Activated T-helper 2 cell treated with anti-CD3 and anti-CD28 coated beads, Interferon-gamma antibody, Interleukin-2, Interleukin-4, amounts not matched to agents 10 μg/mL and 5 μg/mL and 100 μg/mL, durations not matched to agents 14 hours and 24 hours and 36 hours (primary cell): ENCODE measurements at regions not wholly inside any gene's neighbourhood (a gene's known extent, or its start where the extent isn't known, plus 50 kb on each side); places are given as distances from the start of the nearest gene placed in this dataset.

Source experiments
- DNase-seq: peaks from one replicate; pipeline ENCODE4 v3.0.0; 2021; ENCODE audit warnings: low spot score
- H3K27ac Mint-ChIP-seq: one replicate; pipeline ENCODE4 v1.8.0; 2021; ENCODE audit warnings: mixed read lengths
- H3K27me3 Mint-ChIP-seq: one replicate; pipeline ENCODE4 v1.8.0; 2021; ENCODE audit warnings: low read depth, mixed read lengths
- H3K36me3 Mint-ChIP-seq: one replicate; pipeline ENCODE4 v1.8.0; 2021; ENCODE audit warnings: low read depth, mixed read lengths
- H3K4me1 Mint-ChIP-seq: one replicate; pipeline ENCODE4 v1.8.0; 2021; ENCODE audit warnings: low read depth, mixed read lengths
- H3K4me3 Mint-ChIP-seq: one replicate; pipeline ENCODE4 v1.8.0; 2021; ENCODE audit warnings: low read depth, mild to moderate bottlenecking, moderate library complexity, mixed read lengths
- H3K9me3 Mint-ChIP-seq: one replicate; pipeline ENCODE4 v1.8.0; 2021; ENCODE audit warnings: mixed read lengths
- intact Hi-C: fragments of 100-400 bp; cut with micrococcal nuclease; formaldehyde crosslinking; loops from one replicate; pipeline ENCODE4 v1.15.1; 2023

GRCh38 chr4:177117256-177117655 is 192.4 kb upstream of the NEIL3 start:
- intact Hi-C loops, result no loop called here
- H3K9me3 Mint-ChIP-seq, result peaks cover 8% of the 10 kb centered on the region
- H3K27me3 Mint-ChIP-seq, result no peaks in the 10 kb centered on the region
- H3K27ac Mint-ChIP-seq, result no peak overlapping the region
- H3K4me1 Mint-ChIP-seq, result no peaks in the 10 kb centered on the region
- DNase-seq, result no peak
- H3K36me3 Mint-ChIP-seq, result peaks cover 14% of the 10 kb centered on the region
- H3K4me3 Mint-ChIP-seq, result no peak overlapping the region

DNA sequence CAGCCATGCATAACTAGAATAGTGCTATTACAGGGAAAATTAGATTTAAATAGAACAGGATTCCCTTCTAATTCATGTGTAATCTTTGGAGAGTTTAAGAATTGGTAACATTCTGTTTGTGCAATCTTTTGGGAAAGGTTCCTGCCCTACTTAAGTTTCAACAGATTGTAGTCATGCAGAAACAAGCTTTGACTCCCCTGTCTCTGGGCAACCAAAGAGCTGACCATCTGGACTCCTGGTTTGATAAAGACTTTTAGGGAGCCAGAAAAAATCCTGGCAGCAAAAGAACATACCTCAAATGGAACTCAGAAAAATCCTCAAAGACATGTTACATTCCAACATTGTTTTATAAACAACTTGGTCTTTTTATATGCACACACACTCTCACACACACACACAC is 191.1 kb upstream of the NEIL3 start:
- intact Hi-C loops, result no loop called here
- Mint-ChIP-seq H3K4me1 (no peaks in the 10 kb centered on the region), H3K36me3 (peaks cover 14% of the 10 kb centered on the region), H3K27me3 (no peaks in the 10 kb centered on the region), H3K27ac (no peak overlapping the region), H3K4me3 (no peak overlapping the region), H3K9me3 (peaks cover 8% of the 10 kb centered on the region)
- DNase-seq, result no peak

DNA sequence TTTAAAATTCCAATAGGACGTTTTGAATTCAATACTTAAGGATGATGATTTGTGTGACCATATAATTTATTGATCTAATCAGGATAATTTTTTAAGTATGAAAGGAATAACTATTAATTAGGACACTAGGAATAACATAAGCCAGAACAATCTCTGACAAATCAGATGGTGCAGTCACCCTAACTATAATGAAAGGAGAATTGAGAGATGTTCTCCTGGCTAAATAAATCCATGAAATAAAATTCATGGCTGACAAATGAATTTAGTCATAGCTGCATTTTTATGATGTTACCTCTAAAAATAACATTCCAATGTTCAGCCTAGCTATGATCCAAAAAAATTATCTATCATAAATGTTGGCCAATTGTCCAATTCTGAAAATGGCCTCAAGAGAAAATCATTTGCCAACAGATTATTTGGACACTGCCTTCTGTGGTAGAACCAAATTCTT is 190.6 kb upstream of the NEIL3 start:
- H3K4me3 Mint-ChIP-seq, result no peak overlapping the region
- no peaks in the 10 kb centered on the region for H3K4me1 Mint-ChIP-seq
- no peaks in the 10 kb centered on the region for H3K27me3 Mint-ChIP-seq
- no peak for DNase-seq
- intact Hi-C loops, result no loop called here
- peaks cover 8% of the 10 kb centered on the region for H3K9me3 Mint-ChIP-seq
- H3K36me3 Mint-ChIP-seq, result peaks cover 14% of the 10 kb centered on the region
- no peak overlapping the region for H3K27ac Mint-ChIP-seq

DNA sequence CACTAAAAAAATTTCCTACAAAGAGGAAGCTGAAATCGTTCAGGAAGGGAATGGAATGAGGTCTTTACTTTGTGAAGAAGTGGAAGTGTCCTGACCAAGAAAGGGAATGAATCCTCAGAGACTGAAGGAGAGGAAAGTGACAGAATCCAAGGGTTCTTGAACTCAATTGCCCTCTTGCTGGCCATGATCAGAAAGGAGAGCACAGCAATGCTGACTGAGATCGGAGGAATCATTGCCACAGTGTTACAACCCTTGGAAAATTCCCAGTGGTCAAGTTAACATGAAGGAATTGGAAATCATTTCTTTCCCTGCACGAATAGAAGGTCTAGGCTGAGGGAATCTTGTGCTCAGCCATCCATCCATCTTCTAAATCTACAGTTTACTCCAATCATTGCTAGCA is 190.0 kb upstream of the NEIL3 start:
- peaks cover 8% of the 10 kb centered on the region for H3K9me3 Mint-ChIP-seq
- H3K4me1 Mint-ChIP-seq, result no peaks in the 10 kb centered on the region
- H3K27me3 Mint-ChIP-seq, result no peaks in the 10 kb centered on the region
- DNase-seq, result no peak
- no peak overlapping the region for H3K27ac Mint-ChIP-seq
- no peak overlapping the region for H3K4me3 Mint-ChIP-seq
- peaks cover 11% of the 10 kb centered on the region for H3K36me3 Mint-ChIP-seq
- intact Hi-C loops, result no loop called here

GRCh38 chr4:177123811-177124210 is 185.9 kb upstream of the NEIL3 start:
- H3K9me3 Mint-ChIP-seq, result peaks cover 15% of the 10 kb centered on the region
- no peaks in the 10 kb centered on the region for H3K27me3 Mint-ChIP-seq
- intact Hi-C loops, result no loop called here
- peaks cover 4% of the 10 kb centered on the region for H3K4me1 Mint-ChIP-seq
- DNase-seq, result no peak
- H3K27ac Mint-ChIP-seq, result no peak overlapping the region
- peaks cover 8% of the 10 kb centered on the region for H3K36me3 Mint-ChIP-seq
- no peak overlapping the region for H3K4me3 Mint-ChIP-seq

- H3K9me3 Mint-ChIP-seq, result peaks cover 20% of the 10 kb centered on the region
- intact Hi-C loops, result no loop called here
These were observed 185.2 kb upstream of the NEIL3 start for GRCh38 chr4:177124349-177125064.

DNA sequence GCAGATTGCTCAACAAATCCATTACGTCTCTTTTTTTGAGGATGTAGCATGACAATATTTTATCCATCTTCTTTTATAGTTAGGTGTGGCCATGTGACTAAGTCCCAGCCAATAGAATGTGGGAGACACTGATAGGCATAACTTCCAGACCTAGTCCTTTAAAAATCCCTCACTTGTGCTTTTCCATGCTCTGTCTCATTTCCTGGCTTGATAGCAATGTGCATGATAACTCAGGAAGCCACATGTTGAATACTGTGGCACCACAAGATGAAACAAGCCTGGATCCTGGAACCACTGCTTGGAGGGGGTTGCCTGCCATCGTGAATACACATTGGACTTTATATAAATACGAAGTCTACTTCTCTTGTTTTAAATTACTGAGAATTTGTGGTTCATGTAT is 184.0 kb upstream of the NEIL3 start:
- H3K27me3 Mint-ChIP-seq, result no peaks in the 10 kb centered on the region
- peaks cover 4% of the 10 kb centered on the region for H3K4me1 Mint-ChIP-seq
- H3K9me3 Mint-ChIP-seq, result peaks cover 27% of the 10 kb centered on the region
- DNase-seq, result no peak
- intact Hi-C loops, result no loop called here
- no peak overlapping the region for H3K27ac Mint-ChIP-seq
- no peak overlapping the region for H3K4me3 Mint-ChIP-seq
- H3K36me3 Mint-ChIP-seq, result peaks cover 15% of the 10 kb centered on the region

More at GRCh38 chr4:177124349-177125064, 185.2 kb upstream of the NEIL3 start:
- Mint-ChIP-seq H3K27me3 (no peaks in the 10 kb centered on the region), H3K4me1 (peaks cover 4% of the 10 kb centered on the region), H3K36me3 (peaks cover 10% of the 10 kb centered on the region), H3K27ac (no peak overlapping the region), H3K4me3 (no peak overlapping the region)
- DNase-seq, result no peak

GRCh38 chr4:177127658-177128057 is 182.0 kb upstream of the NEIL3 start:
- Mint-ChIP-seq H3K36me3 (peaks cover 14% of the 10 kb centered on the region), H3K27me3 (no peaks in the 10 kb centered on the region), H3K27ac (no peak overlapping the region), H3K9me3 (peaks cover 22% of the 10 kb centered on the region), H3K4me3 (no peak overlapping the region), H3K4me1 (peaks cover 4% of the 10 kb centered on the region)
- intact Hi-C loops, result no loop called here
- no peak for DNase-seq

DNA sequence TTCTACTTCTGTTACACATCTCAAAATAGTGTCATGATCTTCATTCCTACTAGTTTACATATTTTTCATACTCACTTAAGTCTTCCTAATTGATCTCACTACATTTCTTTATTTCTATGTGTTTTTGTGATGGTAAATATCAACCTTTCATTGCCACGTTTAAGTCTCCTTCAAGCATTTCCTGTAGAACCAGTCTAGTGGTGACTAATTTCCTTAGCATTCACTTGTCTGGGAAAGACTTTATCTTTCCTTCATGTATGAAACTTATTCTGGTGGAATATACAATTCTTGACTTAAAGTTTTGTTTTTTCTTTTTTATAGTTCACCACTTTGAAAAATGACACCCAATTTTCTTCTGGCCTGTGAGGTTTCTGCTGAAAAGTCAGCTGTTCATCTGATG is 181.4 kb upstream of the NEIL3 start:
- Mint-ChIP-seq H3K4me1 (peaks cover 4% of the 10 kb centered on the region), H3K27me3 (no peaks in the 10 kb centered on the region), H3K9me3 (peaks cover 22% of the 10 kb centered on the region), H3K27ac (no peak overlapping the region), H3K4me3 (no peak overlapping the region), H3K36me3 (peaks cover 14% of the 10 kb centered on the region)
- intact Hi-C loops, result no loop called here
- no peak for DNase-seq

DNA sequence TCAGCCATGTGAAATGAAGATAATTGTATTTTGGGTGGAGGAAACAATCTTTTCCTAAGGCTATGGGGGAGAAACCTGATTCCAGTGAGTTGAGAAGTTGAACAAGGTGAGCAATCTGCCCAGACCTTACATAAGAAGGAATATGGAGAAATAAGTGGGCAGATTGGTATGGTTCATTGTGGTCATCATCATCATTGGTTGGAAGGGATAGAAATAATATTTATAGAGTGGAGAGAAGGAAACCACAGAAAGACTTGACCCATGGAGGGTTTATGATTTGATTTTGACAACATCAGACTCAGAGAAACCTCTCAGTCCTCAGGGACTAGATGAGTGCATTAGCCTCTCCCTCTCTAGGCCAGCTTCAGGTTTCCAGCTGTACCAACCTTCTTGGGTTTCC is 177.9 kb upstream of the NEIL3 start:
- Mint-ChIP-seq H3K4me1 (peaks cover 4% of the 10 kb centered on the region), H3K27ac (no peak overlapping the region), H3K27me3 (no peaks in the 10 kb centered on the region), H3K9me3 (peaks cover 22% of the 10 kb centered on the region), H3K36me3 (peaks cover 18% of the 10 kb centered on the region), H3K4me3 (no peak overlapping the region)
- no peak for DNase-seq
- intact Hi-C loops, result no loop called here

DNA sequence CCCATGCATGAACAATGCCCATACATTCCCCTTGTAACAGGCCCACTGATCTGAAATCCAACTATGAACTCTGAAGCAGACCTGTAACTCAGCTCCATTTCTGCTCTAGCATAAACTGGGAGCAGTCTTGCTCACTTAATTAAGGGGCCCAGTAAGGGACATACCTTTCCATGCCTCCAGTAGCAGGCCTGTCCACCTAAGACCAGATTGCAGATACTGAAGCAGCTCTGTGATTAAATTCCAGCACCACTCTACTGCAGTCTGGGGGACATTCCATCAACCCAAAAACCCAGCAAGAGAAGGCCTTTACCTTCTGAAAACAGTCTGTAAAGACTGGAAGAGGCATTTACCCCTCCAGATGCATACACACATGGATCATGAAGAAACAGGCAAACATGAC is 162.0 kb upstream of the NEIL3 start:
- H3K27ac Mint-ChIP-seq, result no peak overlapping the region
- peaks cover 1% of the 10 kb centered on the region for H3K4me1 Mint-ChIP-seq
- H3K27me3 Mint-ChIP-seq, result no peaks in the 10 kb centered on the region
- no peak for DNase-seq
- intact Hi-C loops, result no loop called here
- no peak overlapping the region for H3K4me3 Mint-ChIP-seq
- H3K9me3 Mint-ChIP-seq, result peaks cover 4% of the 10 kb centered on the region
- H3K36me3 Mint-ChIP-seq, result peaks cover 7% of the 10 kb centered on the region

- no peak for DNase-seq
- Mint-ChIP-seq H3K27me3 (no peaks in the 10 kb centered on the region), H3K27ac (no peak overlapping the region), H3K4me3 (no peak overlapping the region), H3K4me1 (no peaks in the 10 kb centered on the region), H3K36me3 (no peaks in the 10 kb centered on the region), H3K9me3 (no peaks in the 10 kb centered on the region)
- intact Hi-C loops, result no loop called here
These were observed 154.2 kb upstream of the NEIL3 start for GRCh38 chr4:177155454-177155853.

DNA sequence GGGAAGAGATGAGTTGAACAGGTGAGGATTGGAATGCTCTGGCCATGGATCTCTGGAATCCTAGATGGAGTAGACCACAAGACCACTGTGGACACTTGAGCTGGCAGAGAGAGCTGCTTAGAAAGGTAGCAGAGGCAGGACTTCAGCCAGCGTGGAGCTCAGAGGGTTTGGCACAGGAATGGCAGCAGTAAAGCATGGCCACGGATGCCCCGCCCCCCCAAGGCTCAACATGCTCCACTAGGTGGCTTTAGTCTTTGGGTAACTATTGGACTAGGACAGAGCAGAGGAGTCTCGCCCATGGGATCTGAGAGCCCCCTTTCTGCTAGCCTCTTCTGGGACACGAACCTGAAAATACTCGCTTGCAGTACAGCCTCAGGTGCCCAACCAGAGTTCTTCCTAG is 150.1 kb upstream of the NEIL3 start:
- peaks cover 2% of the 10 kb centered on the region for H3K27me3 Mint-ChIP-seq
- H3K4me3 Mint-ChIP-seq, result no peak overlapping the region
- intact Hi-C loops, result no loop called here
- H3K4me1 Mint-ChIP-seq, result peaks cover 14% of the 10 kb centered on the region
- no peak for DNase-seq
- peaks cover 5% of the 10 kb centered on the region for H3K36me3 Mint-ChIP-seq
- H3K9me3 Mint-ChIP-seq, result no peaks in the 10 kb centered on the region
- no peak overlapping the region for H3K27ac Mint-ChIP-seq

DNA sequence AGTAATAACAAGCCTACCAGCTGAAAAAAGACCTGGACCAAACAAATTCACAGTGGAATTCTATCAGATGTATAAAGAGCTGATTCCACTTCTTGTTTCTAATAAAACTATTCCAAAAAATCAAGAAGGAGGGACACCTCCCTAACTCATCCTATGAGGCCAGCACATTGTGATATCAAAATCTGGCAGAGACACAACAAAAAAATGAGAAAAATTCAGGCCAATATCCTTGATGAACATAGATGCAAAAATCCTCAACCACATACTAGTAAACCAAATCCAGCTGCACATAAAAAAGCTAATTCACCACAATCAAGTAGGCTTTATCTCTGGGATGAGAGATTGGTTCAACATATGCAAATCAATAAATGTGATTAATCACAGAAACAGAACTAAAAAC is 147.9 kb upstream of the NEIL3 start:
- Mint-ChIP-seq H3K4me1 (peaks cover 14% of the 10 kb centered on the region), H3K27ac (no peak overlapping the region), H3K9me3 (no peaks in the 10 kb centered on the region), H3K36me3 (peaks cover 5% of the 10 kb centered on the region), H3K27me3 (peaks cover 2% of the 10 kb centered on the region), H3K4me3 (no peak overlapping the region)
- no peak for DNase-seq
- intact Hi-C loops, result no loop called here
